ENCODE measurements at regions not wholly inside any gene's neighbourhood (a gene's known extent, or its start where the extent isn't known, plus 50 kb on each side); places are given as distances from the start of the nearest gene placed in this dataset.

- ChIA-PET CTCF (no interaction called here), POLR2A (ENCODE audit: unreplicated experiment) (no interaction called here)
- Histone ChIP-seq H3K9me3 (ENCODE audit: low read length) (no peaks in the 10 kb centered on the region), H3K27me3 (ENCODE audit: low read length) (no peaks in the 10 kb centered on the region; the same call in 1 of the 2 replicates), H3K4me2 (ENCODE audit: low read length) (no peak overlapping the region), H2AFZ (ENCODE audit: low read length) (no peak overlapping the region), H3K4me3 (ENCODE audit: low read length) (no peak overlapping the region), H3K27ac (ENCODE audit: low read length) (no peak overlapping the region), H3K4me1 (ENCODE audit: insufficient read depth, low read length) (peaks cover 4% of the 10 kb centered on the region; the same call in 1 of the 2 replicates), H3K9ac (ENCODE audit: low read length) (no peak overlapping the region), H3K79me2 (ENCODE audit: low read length) (no peaks in the 10 kb centered on the region), H4K20me1 (ENCODE audit: low read length) (no peaks in the 10 kb centered on the region), H3K9me2 (replicated peaks; ENCODE audit: low read length) (no peaks in the 10 kb centered on the region), H3F3A (ENCODE audit: low read length, unreplicated experiment) (no peaks in the 10 kb centered on the region), H3K36me3 (ENCODE audit: low read depth, low read length) (no peaks in the 10 kb centered on the region)
- BruUV-seq (replicated peaks): no TSS peak
- TF ChIP-seq EZH2 (IDR thresholded peaks at IDR 0.05; ENCODE audit: low read length, unreplicated experiment): no peak
- no peak for TF ChIP-seq CTCF (conservative IDR thresholded peaks at IDR 0.05; ENCODE audit: low read depth, low read length)
- no peak for TF ChIP-seq EZH2phosphoT487 (IDR thresholded peaks at IDR 0.05; ENCODE audit: borderline replicate concordance, low read length)
- intact Hi-C loops (cut with micrococcal nuclease): no loop called here
- no peak for DNase-seq
- no peak for ATAC-seq
Observed at GRCh38 chr13:109416001-109416400, 370.4 kb downstream of the IRS2 start.

DNA sequence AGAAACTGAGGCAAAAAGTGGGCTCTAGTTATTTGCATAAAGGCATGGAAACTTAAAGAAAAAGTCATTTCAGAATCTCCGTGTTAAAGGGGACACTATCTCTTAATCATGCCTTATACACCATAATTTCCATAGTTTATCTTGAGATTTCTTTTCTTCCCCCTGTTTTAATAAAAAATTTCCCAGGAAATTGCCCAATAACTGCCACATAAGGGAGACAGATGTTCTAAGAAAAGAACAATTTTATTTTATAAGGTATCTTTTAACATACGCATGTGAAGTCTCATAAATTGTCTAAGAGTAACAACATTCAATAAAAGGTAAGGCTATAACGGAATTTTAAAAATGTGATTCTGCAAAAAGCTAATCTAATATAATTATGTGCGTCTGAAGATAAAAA is 371.3 kb downstream of the IRS2 start:
- Histone ChIP-seq H3K36me3 (ENCODE audit: low read depth, low read length) (no peaks in the 10 kb centered on the region), H2AFZ (ENCODE audit: low read length) (no peak overlapping the region), H4K20me1 (ENCODE audit: low read length) (no peaks in the 10 kb centered on the region), H3K9me2 (replicated peaks; ENCODE audit: low read length) (no peaks in the 10 kb centered on the region), H3K9me3 (ENCODE audit: low read length) (no peaks in the 10 kb centered on the region), H3K9ac (ENCODE audit: low read length) (no peak overlapping the region), H3K4me1 (ENCODE audit: insufficient read depth, low read length) (peaks cover 4% of the 10 kb centered on the region; the same call in 1 of the 2 replicates), H3F3A (ENCODE audit: low read length, unreplicated experiment) (no peaks in the 10 kb centered on the region), H3K27ac (ENCODE audit: low read length) (no peak overlapping the region), H3K4me3 (ENCODE audit: low read length) (no peak overlapping the region), H3K27me3 (ENCODE audit: low read length) (no peaks in the 10 kb centered on the region; the same call in 1 of the 2 replicates), H3K4me2 (ENCODE audit: low read length) (no peak overlapping the region), H3K79me2 (ENCODE audit: low read length) (no peaks in the 10 kb centered on the region)
- no peak for ATAC-seq
- POLR2A ChIA-PET (ENCODE audit: unreplicated experiment): no interaction called here
- no peak for DNase-seq
- CTCF ChIA-PET: interaction anchor here (0.6 kb wide), 1 partner anchor 39 kb away, joined by 3 read pairs; no protein-coding TSS in a partner anchor
- TF ChIP-seq EZH2 (IDR thresholded peaks at IDR 0.05; ENCODE audit: low read length, unreplicated experiment) (no peak), CTCF (conservative IDR thresholded peaks at IDR 0.05; ENCODE audit: low read depth, low read length) (no peak), EZH2phosphoT487 (IDR thresholded peaks at IDR 0.05; ENCODE audit: borderline replicate concordance, low read length) (no peak)
- no TSS peak for BruUV-seq (replicated peaks)
- intact Hi-C loops (cut with micrococcal nuclease): no loop called here

DNA sequence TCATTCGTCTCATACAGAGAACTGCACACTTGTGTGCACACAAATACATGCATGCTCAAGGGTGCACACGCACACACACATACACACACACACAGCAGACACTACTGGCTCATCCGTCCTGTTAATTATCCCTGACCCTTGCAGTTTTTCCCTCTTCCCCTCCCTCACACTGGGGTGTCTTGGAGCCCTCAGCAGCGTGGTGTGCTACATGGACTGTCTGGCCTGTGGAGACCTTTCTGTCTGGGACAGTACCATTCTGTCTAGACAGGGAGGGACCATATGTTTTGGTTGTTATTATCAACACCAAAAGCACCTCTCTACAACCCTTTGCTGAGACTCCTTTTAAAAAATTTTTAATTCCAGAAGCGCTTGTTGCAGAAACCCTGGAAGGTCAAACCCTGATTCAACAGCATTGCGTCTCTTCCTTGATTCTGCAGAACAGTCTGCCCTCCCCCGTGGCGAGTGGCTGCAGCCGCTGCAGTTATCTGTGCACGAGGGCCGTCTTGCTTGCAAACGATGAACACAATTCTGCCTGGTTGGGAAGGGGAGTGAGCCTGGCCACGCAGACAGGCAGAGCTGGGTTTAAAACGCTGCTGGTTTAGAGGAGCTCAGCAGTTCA is 374.0 kb downstream of the IRS2 start:
- Histone ChIP-seq H3K79me2 (ENCODE audit: low read length) (no peaks in the 10 kb centered on the region), H3K27ac (ENCODE audit: low read length) (no peak overlapping the region), H3K9ac (ENCODE audit: low read length) (no peak overlapping the region), H3K9me3 (ENCODE audit: low read length) (no peaks in the 10 kb centered on the region), H3K36me3 (ENCODE audit: low read depth, low read length) (no peaks in the 10 kb centered on the region), H3K4me1 (ENCODE audit: insufficient read depth, low read length) (peaks cover 4% of the 10 kb centered on the region; the same call in 1 of the 2 replicates), H4K20me1 (ENCODE audit: low read length) (no peaks in the 10 kb centered on the region), H3K9me2 (replicated peaks; ENCODE audit: low read length) (no peaks in the 10 kb centered on the region), H3K4me2 (ENCODE audit: low read length) (peak overlapping the region; percentile 72), H3K4me3 (ENCODE audit: low read length) (peak overlapping the region; percentile 43), H3F3A (ENCODE audit: low read length, unreplicated experiment) (no peaks in the 10 kb centered on the region), H3K27me3 (ENCODE audit: low read length) (no peaks in the 10 kb centered on the region), H2AFZ (ENCODE audit: low read length) (peak overlapping the region; percentile 80)
- ATAC-seq (peak; percentile 90), DNase-seq (peak; percentile 39)
- CTCF ChIA-PET: no interaction called here
- intact Hi-C loops (cut with micrococcal nuclease): no loop called here
- TF ChIP-seq EZH2 (IDR thresholded peaks at IDR 0.05; ENCODE audit: low read length, unreplicated experiment) (no peak), CTCF (conservative IDR thresholded peaks at IDR 0.05; ENCODE audit: low read depth, low read length) (no peak), EZH2phosphoT487 (IDR thresholded peaks at IDR 0.05; ENCODE audit: borderline replicate concordance, low read length) (no peak)
- POLR2A ChIA-PET (ENCODE audit: unreplicated experiment): no interaction called here
- no TSS peak for BruUV-seq (replicated peaks)

All from PC-3 (cell line).